Common myeloid progenitor, CD34-positive (primary cell): ENCODE measurements at regions not wholly inside any gene's neighbourhood (a gene's known extent, or its start where the extent isn't known, plus 50 kb on each side); places are given as distances from the start of the nearest gene placed in this dataset.
"Not testable (repeated sequence)": the region's sequence is repeated elsewhere in the genome, so short reads cannot be mapped to it uniquely, and the experiment has no call there.

ENCODE experiments used
- CTCF ChIA-PET: fragments of 350-600 bp; sonication (Branson Sonifier 250); formaldehyde crosslinking; loops from one replicate; lab custom pipeline; 2021; ENCODE audit warnings: antibody characterized with exemption; lab: Charles Lee
- POLR2A ChIA-PET: fragments of 350-600 bp; sonication (Branson Sonifier 250); formaldehyde crosslinking; loops from one replicate; lab custom pipeline; 2021; ENCODE audit warnings: antibody characterized with exemption; lab: Charles Lee
- DNase-seq, 3 donors: peaks; one replicate each; pipeline versions ENCODE4 v3.0.0 to v3.0.0-alpha.2; 2013
- H3K27ac ChIP-seq, 2 experiments: 1 replicate in 1 of 2; 2 replicates in 1 of 2; pipeline ENCODE4 v1.7.0; 2013; ENCODE audit warnings: inconsistent platforms in 2 of 2, low read length in 2 of 2, mild to moderate bottlenecking in 2 of 2, low read depth in 1 of 2, moderate library complexity in 1 of 2; ENCODE audit not compliant: severe bottlenecking in 2 of 2, insufficient read depth in 1 of 2, poor library complexity in 1 of 2
- H3K27me3 ChIP-seq, 5 experiments: replicated peaks in 2 of 5; 1 replicate in 3 of 5; 2 replicates in 2 of 5; pipeline versions ENCODE4 v1.6.1 to v1.7.0; 2013; ENCODE audit warnings: low read length in 4 of 5, mild to moderate bottlenecking in 2 of 5, moderate library complexity in 2 of 5, inconsistent platforms in 1 of 5; ENCODE audit not compliant: insufficient read depth in 5 of 5, control insufficient read depth in 4 of 5
- H3K36me3 ChIP-seq, 4 experiments: 1 replicate in 2 of 4; 2 replicates in 2 of 4; pipeline versions ENCODE4 v1.6.1 to v1.7.0; 2013; ENCODE audit warnings: low read length in 3 of 4, control low read depth in 1 of 4, mild to moderate bottlenecking in 1 of 4; ENCODE audit not compliant: control insufficient read depth in 4 of 4, insufficient read depth in 4 of 4
- H3K4me1 ChIP-seq, 4 experiments: 1 replicate in 3 of 4; 2 replicates in 1 of 4; pipeline versions ENCODE4 v1.6.1 to v1.7.1; 2013; ENCODE audit warnings: low read length in 3 of 4, mild to moderate bottlenecking in 3 of 4, control low read depth in 1 of 4, inconsistent platforms in 1 of 4, moderate library complexity in 1 of 4; ENCODE audit not compliant: control insufficient read depth in 4 of 4, insufficient read depth in 4 of 4; ENCODE audit errors: control extremely low read depth in 1 of 4
- H3K4me3 ChIP-seq, 7 experiments: 1 replicate in 4 of 7; 2 replicates in 3 of 7; pipeline versions ENCODE4 v1.5.1 to v1.7.0; 2013; ENCODE audit warnings: mild to moderate bottlenecking in 7 of 7, low read length in 6 of 7, moderate library complexity in 6 of 7, inconsistent platforms in 2 of 7, low read depth in 2 of 7, control low read depth in 1 of 7; ENCODE audit not compliant: insufficient read depth in 4 of 7, control insufficient read depth in 1 of 7; ENCODE audit errors: extremely low read depth in 1 of 7
- H3K9me3 ChIP-seq, 5 experiments: 1 replicate in 4 of 5; 2 replicates in 1 of 5; pipeline versions ENCODE4 v1.6.1 to v1.7.1; 2013; ENCODE audit warnings: low read length in 4 of 5, mild to moderate bottlenecking in 2 of 5, inconsistent platforms in 1 of 5, low read depth in 1 of 5, moderate library complexity in 1 of 5; ENCODE audit not compliant: control insufficient read depth in 4 of 5, insufficient read depth in 2 of 5; ENCODE audit errors: control extremely low read depth in 1 of 5
- WGBS: methylation state at CpG from one replicate; pipeline ENCODE4 v1.1.5; 2013; ENCODE audit not compliant: insufficient coverage; 5-methylcytosine and 5-hydroxymethylcytosine counted together

- H3K27me3 ChIP-seq, H3K4me1 ChIP-seq, POLR2A ChIA-PET, CTCF ChIA-PET, DNase-seq, H3K9me3 ChIP-seq, H3K36me3 ChIP-seq, H3K4me3 ChIP-seq, H3K27ac ChIP-seq: not testable (repeated sequence)
- no CpG with 5 or more reads among the region's 1 CpG for WGBS
Observed at GRCh38 chr20:7175827-7176226, 408.3 kb downstream of the BMP2 start.

GRCh38 chr20:7178004-7178403 is 410.5 kb downstream of the BMP2 start:
- H3K36me3 ChIP-seq = no peaks in the 10 kb centered on the region
- peaks cover 0 to 4% (median 0%) of the 10 kb centered on the region in 5 experiments for H3K9me3 ChIP-seq
- H3K4me3 ChIP-seq = no peak overlapping the region
- H3K27me3 ChIP-seq = peaks cover 0 to 2% (median 0%) of the 10 kb centered on the region in 5 experiments
- ChIA-PET CTCF (no interaction called here), POLR2A (no interaction called here)
- 86% methylated on average over 1 of the region's 2 CpGs for WGBS
- no peak for DNase-seq
- H3K4me1 ChIP-seq = no peaks in the 10 kb centered on the region
- no peak overlapping the region for H3K27ac ChIP-seq

DNA sequence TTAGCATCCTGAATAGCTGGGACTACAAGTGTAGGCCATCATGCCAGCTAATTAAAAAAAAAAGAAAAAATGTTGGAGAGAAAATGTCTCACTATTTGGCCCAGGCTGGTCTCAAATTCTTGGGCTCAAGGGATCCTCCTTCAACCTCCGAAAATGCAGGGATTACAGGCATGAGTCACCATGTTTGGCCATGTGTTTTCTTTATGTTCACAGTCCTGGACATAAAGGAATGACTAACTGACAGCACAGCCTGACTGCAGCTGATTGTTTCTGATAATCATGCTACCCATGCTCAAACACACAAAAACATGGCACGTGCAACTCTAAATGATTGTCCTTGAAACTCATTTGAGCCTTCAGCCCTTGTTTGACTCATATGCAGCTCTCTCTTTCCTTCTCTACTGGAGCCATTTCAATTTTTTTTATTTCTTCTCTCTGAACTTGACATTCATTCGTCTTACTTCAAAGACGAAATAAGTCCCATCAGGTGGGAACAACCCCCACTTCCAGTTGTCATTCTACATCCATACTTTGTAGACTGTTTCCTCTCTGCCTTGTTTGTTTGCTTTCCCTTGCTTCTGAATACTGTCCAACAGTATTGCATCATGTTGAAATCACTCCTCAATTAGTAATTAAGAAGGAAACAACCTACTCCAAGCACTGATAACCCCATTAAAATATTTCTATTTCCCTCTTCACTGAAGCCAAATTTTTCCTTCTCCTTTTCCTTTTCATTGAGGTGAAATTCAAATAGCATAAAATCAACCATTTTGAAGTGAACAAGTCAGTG is 413.0 kb downstream of the BMP2 start:
- Histone ChIP-seq H3K4me1 (no peaks in the 10 kb centered on the region), H3K27me3 (peaks cover 0 to 2% (median 0%) of the 10 kb centered on the region in 5 experiments), H3K36me3 (no peaks in the 10 kb centered on the region), H3K27ac (no peak overlapping the region), H3K4me3 (no peak overlapping the region), H3K9me3 (peaks cover 0 to 4% (median 0%) of the 10 kb centered on the region in 5 experiments)
- CTCF ChIA-PET = no interaction called here
- no peak for DNase-seq
- 90% methylated on average over 2 of the region's 4 CpGs for WGBS
- POLR2A ChIA-PET = no interaction called here

DNA sequence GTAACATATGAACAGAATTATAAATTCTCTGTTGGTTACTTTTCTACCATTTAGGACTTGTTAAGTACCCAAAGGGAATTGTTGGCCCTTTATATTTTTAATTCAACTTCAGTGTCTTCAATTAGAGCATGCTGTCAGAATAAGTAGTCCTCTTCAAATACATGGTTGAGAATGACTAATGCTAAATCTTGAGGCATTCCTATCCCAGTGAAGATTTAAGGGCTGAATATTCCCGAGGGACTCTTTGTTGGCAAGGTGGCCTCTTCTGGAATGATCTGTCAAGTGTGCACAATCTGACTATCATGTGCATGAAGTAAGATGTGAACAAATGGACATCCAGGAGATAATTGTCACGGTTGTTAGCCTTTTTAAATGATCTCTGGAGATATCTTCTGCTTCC is 421.7 kb downstream of the BMP2 start:
- Histone ChIP-seq H3K27ac (no peak overlapping the region), H3K4me1 (no peaks in the 10 kb centered on the region), H3K9me3 (peaks cover 0 to 1% (median 0%) of the 10 kb centered on the region in 5 experiments), H3K4me3 (no peak overlapping the region), H3K27me3 (no peaks in the 10 kb centered on the region), H3K36me3 (no peaks in the 10 kb centered on the region)
- DNase-seq = no peak
- ChIA-PET POLR2A (no interaction called here), CTCF (no interaction called here)
- WGBS = 87% methylated on average over 2 of the region's 2 CpGs

DNA sequence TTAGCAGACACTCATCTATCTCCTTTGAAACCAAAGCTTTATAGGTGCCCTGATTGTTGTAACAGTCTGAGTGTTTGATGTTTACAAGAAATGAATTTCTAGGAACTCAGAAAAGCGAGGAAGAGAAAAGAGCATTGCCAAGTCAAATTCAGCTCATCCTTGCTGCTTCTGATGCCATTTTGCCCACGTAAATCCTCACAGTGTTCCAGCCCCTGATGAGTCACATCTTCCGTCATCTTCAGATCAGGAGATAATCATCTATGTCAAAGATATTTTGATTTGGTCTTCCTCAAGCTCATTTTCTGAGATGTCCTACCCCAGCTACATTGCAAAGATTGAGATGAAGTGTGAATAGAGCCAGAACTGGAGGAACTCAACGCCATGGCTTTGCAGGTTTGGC is 426.2 kb downstream of the BMP2 start:
- peaks cover 0 to 1% (median 0%) of the 10 kb centered on the region in 5 experiments for H3K9me3 ChIP-seq
- DNase-seq = no peak
- ChIA-PET CTCF (no interaction called here), POLR2A (no interaction called here)
- H3K4me3 ChIP-seq = no peak overlapping the region
- H3K4me1 ChIP-seq = no peaks in the 10 kb centered on the region
- WGBS = 100% methylated on average over 2 of the region's 4 CpGs
- no peaks in the 10 kb centered on the region for H3K36me3 ChIP-seq
- no peak overlapping the region for H3K27ac ChIP-seq
- H3K27me3 ChIP-seq = no peaks in the 10 kb centered on the region

DNA sequence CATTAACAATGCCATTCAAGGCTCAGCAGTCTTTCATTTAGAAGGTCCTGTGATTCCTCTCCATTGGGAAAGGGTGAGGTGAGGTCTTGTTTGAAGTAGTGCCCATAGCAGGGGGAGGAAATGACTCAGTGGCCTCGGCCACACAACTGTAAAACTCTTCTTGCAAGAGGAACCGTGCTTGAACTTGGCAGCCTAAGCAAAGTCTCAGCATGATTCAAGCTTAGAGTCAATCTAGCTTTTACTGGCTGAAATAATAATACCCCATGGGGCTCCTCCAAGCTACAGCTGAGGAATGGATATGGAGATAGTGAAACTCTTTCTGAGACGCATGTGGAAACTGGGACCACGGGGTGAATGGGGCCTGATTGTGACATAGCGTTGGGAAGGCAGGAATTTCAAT is 428.2 kb downstream of the BMP2 start:
- Histone ChIP-seq H3K36me3 (no peaks in the 10 kb centered on the region), H3K27ac (no peak overlapping the region), H3K4me1 (no peaks in the 10 kb centered on the region), H3K4me3 (no peak overlapping the region), H3K27me3 (no peaks in the 10 kb centered on the region), H3K9me3 (peaks cover 0 to 1% (median 0%) of the 10 kb centered on the region in 5 experiments)
- CTCF ChIA-PET = no interaction called here
- no peak for DNase-seq
- POLR2A ChIA-PET = no interaction called here
- 80% methylated on average over 3 of the region's 5 CpGs for WGBS

DNA sequence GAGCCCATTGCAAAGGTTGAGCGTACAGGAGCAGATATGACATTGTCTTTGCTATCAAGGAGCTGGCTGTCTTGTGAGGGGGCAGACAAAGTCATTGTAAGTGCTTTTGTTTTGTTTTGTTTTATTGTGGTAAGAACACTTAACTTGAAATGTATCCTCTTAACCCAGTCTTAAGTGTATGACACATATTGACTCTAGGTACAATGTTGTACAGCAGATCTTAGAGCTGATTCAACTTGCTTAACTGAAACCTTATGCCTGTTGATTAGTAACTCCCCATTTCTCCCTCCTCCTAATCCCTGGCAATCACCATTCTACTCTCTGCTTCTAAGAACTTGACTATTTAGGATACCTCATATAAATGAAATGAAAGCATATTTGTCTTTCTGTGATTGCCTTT is 429.0 kb downstream of the BMP2 start:
- Histone ChIP-seq H3K4me3 (no peak overlapping the region), H3K27ac (no peak overlapping the region), H3K27me3 (no peaks in the 10 kb centered on the region), H3K36me3 (no peaks in the 10 kb centered on the region), H3K4me1 (no peaks in the 10 kb centered on the region), H3K9me3 (peaks cover 0 to 1% (median 0%) of the 10 kb centered on the region in 5 experiments)
- ChIA-PET POLR2A (no interaction called here), CTCF (no interaction called here)
- whole genome bisulfite sequencing = 100% methylated on average over 1 of the region's 1 CpG
- no peak for DNase-seq
